RCC 7860 (cell line): ENCODE measurements at regions not wholly inside any gene's neighbourhood (a gene's known extent, or its start where the extent isn't known, plus 50 kb on each side); places are given as distances from the start of the nearest gene placed in this dataset.
A peak's percentile ranks its signal among the peaks of the same experiment; 100 is the strongest.
"Not testable (repeated sequence)": the region's sequence is repeated elsewhere in the genome, so short reads cannot be mapped to it uniquely, and the experiment has no call there.

Experiments used
- DNase-seq: peaks from one replicate; pipeline ENCODE4 v3.0.0-alpha.2; 2015; ENCODE audit warnings: low spot score
- FAIRE-seq: peaks from 2 replicates; lab custom pipeline; 2012; peaks lifted over from hg19 to GRCh38; lab: Jason Lieb, UNC

GRCh38 chr7:67358316-67358715 is 361.7 kb downstream of the TYW1 start:
- not testable (repeated sequence) for DNase-seq, FAIRE-seq

GRCh38 chr7:67358738-67359137 is 362.1 kb downstream of the TYW1 start:
- FAIRE-seq, DNase-seq: not testable (repeated sequence)

- peak; percentile 32 for DNase-seq
- no peak for FAIRE-seq
These were observed 363.3 kb downstream of the TYW1 start for GRCh38 chr7:67359900-67360299.

- FAIRE-seq = no peak
- no peak for DNase-seq
These were observed 364.5 kb downstream of the TYW1 start for GRCh38 chr7:67361150-67361549.

GRCh38 chr7:67364441-67365017 is 367.9 kb downstream of the TYW1 start:
- no peak for DNase-seq
- no peak for FAIRE-seq

- DNase-seq (peak; percentile 72), FAIRE-seq (peak; percentile 8)
These were observed 375.0 kb downstream of the TYW1 start for GRCh38 chr7:67371429-67372305.

GRCh38 chr7:67373389-67373788 is 376.8 kb downstream of the TYW1 start:
- not testable (repeated sequence) for DNase-seq, FAIRE-seq

GRCh38 chr7:67375427-67375826 is 378.8 kb downstream of the TYW1 start:
- DNase-seq = no peak
- no peak for FAIRE-seq

- peak; percentile 31 for DNase-seq
- no peak for FAIRE-seq
These were observed 381.6 kb downstream of the TYW1 start for GRCh38 chr7:67377939-67378862.

GRCh38 chr7:67380326-67380725 is 383.7 kb downstream of the TYW1 start:
- DNase-seq (no peak), FAIRE-seq (no peak)

GRCh38 chr7:67380858-67381257 is 384.2 kb downstream of the TYW1 start:
- no peak for DNase-seq
- no peak for FAIRE-seq

GRCh38 chr7:67387851-67388250 is 391.2 kb downstream of the TYW1 start:
- no peak for DNase-seq
- FAIRE-seq = no peak

GRCh38 chr7:67391168-67391567 is 394.5 kb downstream of the TYW1 start:
- no peak for FAIRE-seq
- DNase-seq = no peak

GRCh38 chr7:67392596-67393438 is 396.2 kb downstream of the TYW1 start:
- DNase-seq (no peak), FAIRE-seq (no peak)

GRCh38 chr7:67393903-67394302 is 397.3 kb downstream of the TYW1 start:
- no peak for FAIRE-seq

GRCh38 chr7:67398916-67399315 is 402.3 kb downstream of the TYW1 start:
- no peak for DNase-seq
- no peak for FAIRE-seq

More at GRCh38 chr7:67393903-67394302, 397.3 kb downstream of the TYW1 start:
- no peak for DNase-seq

- no peak for FAIRE-seq
- no peak for DNase-seq
These were observed 404.9 kb downstream of the TYW1 start for GRCh38 chr7:67401492-67401891.

- no peak for FAIRE-seq
These were observed 405.6 kb downstream of the TYW1 start for GRCh38 chr7:67402280-67402679.

GRCh38 chr7:67406976-67407375 is 410.3 kb downstream of the TYW1 start:
- no peak for FAIRE-seq
- DNase-seq = no peak

More at GRCh38 chr7:67402280-67402679, 405.6 kb downstream of the TYW1 start:
- DNase-seq = no peak

- DNase-seq (no peak), FAIRE-seq (no peak)
These were observed 410.9 kb downstream of the TYW1 start for GRCh38 chr7:67407392-67408071.
